H1 (cell line): ENCODE measurements at regions not wholly inside any gene's neighbourhood (a gene's known extent, or its start where the extent isn't known, plus 50 kb on each side); places are given as distances from the start of the nearest gene placed in this dataset.

Experiments
- CBX5 ChIP-seq: fragments of 300-800, 300-1000 bp; sonication (generic); IDR thresholded peaks from 2 replicates; pipeline ENCODE4 v1.7.1; 2016; ENCODE audit warnings: antibody characterized with exemption, low read length, low read depth
- CHD7 ChIP-seq: fragments of 300-600 bp; sonication (generic); IDR thresholded peaks from 2 replicates; pipeline ENCODE4 v1.7.1; 2012; ENCODE audit warnings: low read length, moderate library complexity, mild to moderate bottlenecking, inconsistent platforms; ENCODE audit not compliant: insufficient replicate concordance
- CTCF ChIP-seq, 3 experiments: IDR thresholded peaks; 1 replicate in 2 of 3; 2 replicates in 1 of 3; pipeline versions ENCODE4 v1.5.1 to v1.6.1; 2011; ENCODE audit warnings: low read length in 3 of 3, mild to moderate bottlenecking in 3 of 3, inconsistent platforms in 2 of 3, low read depth in 1 of 3, moderate library complexity in 1 of 3; ENCODE audit not compliant: insufficient read depth in 1 of 3; ENCODE audit errors: control extremely low read depth in 1 of 3
- NANOG ChIP-seq: IDR thresholded peaks from 2 replicates; pipeline ENCODE4 v1.6.1; 2011; ENCODE audit warnings: low read length, low read depth, mild to moderate bottlenecking, inconsistent platforms; ENCODE audit not compliant: insufficient read depth, poor library complexity, severe bottlenecking

GRCh38 chr2:217045700-217046475 is 186.0 kb upstream of the TNP1 start (continued):
- TF ChIP-seq CTCF (IDR thresholded peaks at IDR 0.05; ENCODE audit: control extremely low read depth in 1 of 3, insufficient read depth in 1 of 3, low read depth in 1 of 3, low read length in 3 of 3): no peak
- no peak for TF ChIP-seq CBX5
- no peak for TF ChIP-seq NANOG
- TF ChIP-seq CHD7: no peak
